MM.1S (cell line): ENCODE measurements at regions not wholly inside any gene's neighbourhood (a gene's known extent, or its start where the extent isn't known, plus 50 kb on each side); places are given as distances from the start of the nearest gene placed in this dataset.

Experiments used
- DNase-seq: peaks from one replicate; pipeline ENCODE4 v3.0.0-alpha.2; 2015
- H2AFZ ChIP-seq: fragments of 300-600 bp; sonication (generic); 2 replicates; pipeline ENCODE4 v1.6.0; 2016; ENCODE audit warnings: antibody characterized with exemption, low read length
- H3F3A ChIP-seq: fragments of 300-600 bp; sonication (generic); 2 replicates; pipeline ENCODE4 v1.6.1; 2016; ENCODE audit warnings: mild to moderate bottlenecking, antibody characterized with exemption, low read length, moderate library complexity, mixed read lengths; ENCODE audit not compliant: insufficient read depth
- H3K27ac ChIP-seq: fragments of 300-600 bp; sonication (generic); 2 replicates; pipeline ENCODE4 v1.5.1; 2016; ENCODE audit warnings: mild to moderate bottlenecking, low read length
- H3K27me3 ChIP-seq: fragments of 300-600 bp; sonication (generic); replicated peaks from 2 replicates; pipeline ENCODE4 v1.6.0; 2016; ENCODE audit warnings: low read length; ENCODE audit not compliant: insufficient read depth
- H3K36me3 ChIP-seq: fragments of 300-600 bp; sonication (generic); replicated peaks from 2 replicates; pipeline ENCODE4 v1.6.1; 2016; ENCODE audit warnings: mild to moderate bottlenecking, low read length, mixed read lengths; ENCODE audit not compliant: insufficient read depth
- H3K4me1 ChIP-seq: fragments of 300-600 bp; sonication (generic); 2 replicates; pipeline ENCODE4 v1.6.1; 2016; ENCODE audit warnings: low read length, mixed read lengths
- H3K4me2 ChIP-seq: fragments of 300-600 bp; sonication (generic); 2 replicates; pipeline ENCODE4 v1.6.0; 2016; ENCODE audit warnings: low read depth, low read length
- H3K4me3 ChIP-seq: fragments of 300-600 bp; sonication (generic); 2 replicates; pipeline ENCODE4 v1.5.1; 2016; ENCODE audit warnings: low read length, mixed read lengths
- H3K79me2 ChIP-seq: fragments of 300-600 bp; sonication (generic); 2 replicates; pipeline ENCODE4 v1.6.1; 2016; ENCODE audit warnings: mixed run types, low read length, mixed read lengths
- H3K9ac ChIP-seq: fragments of 300-600 bp; sonication (generic); 2 replicates; pipeline ENCODE4 v1.6.1; 2016; ENCODE audit warnings: low read length, mixed read lengths
- H3K9me2 ChIP-seq: fragments of 300-600 bp; sonication (generic); replicated peaks from 2 replicates; pipeline ENCODE4 v1.6.1; 2016; ENCODE audit warnings: mild to moderate bottlenecking, low read length, mixed read lengths; ENCODE audit not compliant: insufficient read depth
- H3K9me3 ChIP-seq: fragments of 300-600 bp; sonication (generic); replicated peaks from 2 replicates; pipeline ENCODE4 v1.6.1; 2016; ENCODE audit warnings: mild to moderate bottlenecking, low read length, mixed read lengths; ENCODE audit not compliant: insufficient read depth
- H4K20me1 ChIP-seq: fragments of 300-600 bp; sonication (generic); 2 replicates; pipeline ENCODE4 v1.6.1; 2016; ENCODE audit warnings: mild to moderate bottlenecking, low read length, moderate library complexity, mixed read lengths; ENCODE audit not compliant: insufficient read depth
- CTCF ChIP-seq: fragments of 300-600 bp; sonication (generic); IDR thresholded peaks from 2 replicates; pipeline ENCODE4 v1.5.1; 2016; ENCODE audit warnings: antibody characterized with exemption, low read length, mixed read lengths
- EZH2 ChIP-seq: fragments of 300-600 bp; sonication (generic); optimal IDR thresholded peaks from 2 replicates; pipeline ENCODE3; 2017; ENCODE audit warnings: low read depth, mild to moderate bottlenecking, antibody characterized with exemption, low read length, mixed read lengths
- EZH2phosphoT487 ChIP-seq: fragments of 300-600 bp; sonication (generic); IDR thresholded peaks from 2 replicates; pipeline ENCODE4 v1.6.1; 2018; ENCODE audit warnings: antibody characterized with exemption, low read length

GRCh38 chr3:31302343-31302742 is 230.4 kb upstream of the STT3B start:
- H2AFZ ChIP-seq, result no peak overlapping the region

GRCh38 chr3:31305340-31305739 is 227.4 kb upstream of the STT3B start:
- H4K20me1 ChIP-seq, result no peaks in the 10 kb centered on the region
- no peak overlapping the region for H3K27ac ChIP-seq
- H3K27me3 ChIP-seq, result no peaks in the 10 kb centered on the region
- H3K4me3 ChIP-seq, result no peak overlapping the region
- TF ChIP-seq CTCF, result no peak
- TF ChIP-seq EZH2phosphoT487, result no peak
- TF ChIP-seq EZH2, result no peak
- no peaks in the 10 kb centered on the region for H3F3A ChIP-seq
- no peaks in the 10 kb centered on the region for H3K4me1 ChIP-seq
- H3K4me2 ChIP-seq, result no peak overlapping the region
- no peak overlapping the region for H3K9ac ChIP-seq
- H3K9me3 ChIP-seq, result no peaks in the 10 kb centered on the region
- no peaks in the 10 kb centered on the region for H3K79me2 ChIP-seq
- H3K36me3 ChIP-seq, result no peaks in the 10 kb centered on the region
- DNase-seq, result no peak
- H3K9me2 ChIP-seq, result no peaks in the 10 kb centered on the region
- H2AFZ ChIP-seq, result no peak overlapping the region

More at GRCh38 chr3:31302343-31302742, 230.4 kb upstream of the STT3B start:
- Histone ChIP-seq H3K36me3 (no peaks in the 10 kb centered on the region), H3K27me3 (no peaks in the 10 kb centered on the region), H4K20me1 (no peaks in the 10 kb centered on the region), H3F3A (no peaks in the 10 kb centered on the region), H3K9me3 (no peaks in the 10 kb centered on the region), H3K4me3 (no peak overlapping the region), H3K27ac (no peak overlapping the region), H3K79me2 (no peaks in the 10 kb centered on the region), H3K9me2 (no peaks in the 10 kb centered on the region), H3K4me1 (no peaks in the 10 kb centered on the region), H3K4me2 (no peak overlapping the region), H3K9ac (no peak overlapping the region)
- TF ChIP-seq CTCF (no peak), EZH2phosphoT487 (no peak), EZH2 (no peak)
- DNase-seq, result no peak

GRCh38 chr3:31307131-31307785 is 225.5 kb upstream of the STT3B start:
- no peaks in the 10 kb centered on the region for H3K4me1 ChIP-seq
- no peak for DNase-seq
- H3K4me3 ChIP-seq, result no peak overlapping the region
- no peaks in the 10 kb centered on the region for H3F3A ChIP-seq
- no peaks in the 10 kb centered on the region for H3K9me2 ChIP-seq
- no peaks in the 10 kb centered on the region for H4K20me1 ChIP-seq
- H3K9me3 ChIP-seq, result no peaks in the 10 kb centered on the region
- TF ChIP-seq EZH2phosphoT487 (no peak), CTCF (no peak), EZH2 (no peak)
- no peaks in the 10 kb centered on the region for H3K36me3 ChIP-seq
- H3K27ac ChIP-seq, result no peak overlapping the region
- no peak overlapping the region for H2AFZ ChIP-seq
- H3K4me2 ChIP-seq, result no peak overlapping the region
- no peaks in the 10 kb centered on the region for H3K27me3 ChIP-seq
- H3K9ac ChIP-seq, result no peak overlapping the region
- H3K79me2 ChIP-seq, result no peaks in the 10 kb centered on the region
